Naive B cell (primary cell): ENCODE measurements at regions not wholly inside any gene's neighbourhood (a gene's known extent, or its start where the extent isn't known, plus 50 kb on each side); places are given as distances from the start of the nearest gene placed in this dataset.

Source experiments
- ATAC-seq, 2 donors: fragments of 150-1000 bp; cut with Tn5 transposase; 2 replicates each; pipeline ENCODE4 v1.10.0; 2021; ENCODE audit warnings: low read depth in 2 of 2, mild to moderate bottlenecking in 2 of 2, moderate library complexity in 2 of 2
- DNase-seq: peaks from one replicate; pipeline ENCODE4 v3.0.0; 2022
- H3K27ac Mint-ChIP-seq, 6 donors: one replicate each; pipeline ENCODE4 v1.8.0; 2020 to 2022; ENCODE audit warnings: mild to moderate bottlenecking in 6 of 6, mixed read lengths in 6 of 6, moderate library complexity in 5 of 6, inconsistent platforms in 2 of 6
- H3K27me3 Mint-ChIP-seq, 3 donors: one replicate each; pipeline ENCODE4 v1.8.0; 2021 to 2022; ENCODE audit warnings: mixed read lengths in 3 of 3, mild to moderate bottlenecking in 1 of 3
- H3K36me3 Mint-ChIP-seq, 2 donors: one replicate each; pipeline ENCODE4 v1.8.0; 2020 to 2022; ENCODE audit warnings: mixed read lengths in 2 of 2, inconsistent platforms in 1 of 2, mild to moderate bottlenecking in 1 of 2
- H3K4me1 Mint-ChIP-seq, 3 donors: one replicate each; pipeline ENCODE4 v1.8.0; 2020 to 2022; ENCODE audit warnings: mixed read lengths in 3 of 3, inconsistent platforms in 1 of 3, mild to moderate bottlenecking in 1 of 3, moderate library complexity in 1 of 3
- H3K4me3 Mint-ChIP-seq, 8 donors: one replicate each; pipeline ENCODE4 v1.8.0; 2020 to 2022; ENCODE audit warnings: mild to moderate bottlenecking in 8 of 8, mixed read lengths in 8 of 8, moderate library complexity in 8 of 8, inconsistent platforms in 2 of 8
- H3K9me3 Mint-ChIP-seq, 7 donors: one replicate each; pipeline ENCODE4 v1.8.0; 2020 to 2022; ENCODE audit warnings: mixed read lengths in 7 of 7, mild to moderate bottlenecking in 5 of 7, inconsistent platforms in 2 of 7, moderate library complexity in 1 of 7

DNA sequence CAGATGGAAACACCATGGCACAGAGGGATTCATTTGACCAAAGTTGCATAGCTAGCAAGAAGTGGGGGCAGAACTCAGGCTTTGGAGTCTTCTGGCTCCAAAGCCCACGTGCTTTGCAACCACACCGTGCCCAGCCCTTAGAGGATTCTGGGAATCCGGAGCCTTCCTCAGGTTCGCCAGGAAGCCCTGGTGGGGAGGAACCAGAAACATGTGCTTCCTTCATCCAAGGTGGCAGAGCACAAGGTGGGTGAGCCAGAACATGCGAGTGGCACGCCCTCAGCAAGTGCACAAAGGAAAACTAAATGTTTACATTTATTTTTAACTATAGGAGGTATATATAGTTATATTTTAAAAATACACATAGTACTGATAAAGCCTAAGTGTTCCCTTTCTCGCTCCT lies 151.9 kb upstream of the NECTIN1 start:
- Mint-ChIP-seq H3K9me3 (peaks cover 0 to 2% (median 0%) of the 10 kb centered on the region in 7 donors), H3K4me3 (no peak overlapping the region), H3K27ac (peak overlapping the region in 1 of 6 donors; percentile 31), H3K36me3 (no peaks in the 10 kb centered on the region), H3K27me3 (peaks cover 16 to 43% (median 20%) of the 10 kb centered on the region in 3 donors), H3K4me1 (no peaks in the 10 kb centered on the region)
- DNase-seq (no peak), ATAC-seq (no peak)

DNA sequence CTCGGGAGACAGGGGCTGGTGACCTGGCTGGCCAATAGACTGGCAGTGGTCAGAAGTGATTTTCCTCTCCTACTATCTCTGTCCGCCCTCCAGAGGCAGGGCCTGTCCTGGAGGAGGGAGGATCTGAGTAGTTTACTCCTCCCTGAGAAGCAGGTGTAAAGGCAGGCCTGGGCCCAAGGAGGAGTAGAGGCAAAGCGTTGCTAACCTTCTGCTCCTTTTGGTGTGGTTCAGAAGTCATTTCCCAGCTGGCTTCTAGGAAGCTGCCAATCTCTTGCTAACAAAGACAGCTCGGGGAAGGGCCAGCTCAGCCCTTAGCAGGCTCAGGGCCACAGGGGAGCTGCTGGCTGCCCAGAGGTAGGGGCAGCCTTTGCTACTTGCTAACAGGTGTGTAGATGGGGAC lies 151.1 kb upstream of the NECTIN1 start:
- Mint-ChIP-seq H3K36me3 (no peaks in the 10 kb centered on the region), H3K4me3 (no peak overlapping the region), H3K9me3 (peaks cover 0 to 2% (median 0%) of the 10 kb centered on the region in 7 donors), H3K27me3 (peaks cover 16 to 39% (median 17%) of the 10 kb centered on the region in 3 donors), H3K27ac (no peak overlapping the region), H3K4me1 (no peaks in the 10 kb centered on the region)
- DNase-seq: no peak
- ATAC-seq: no peak

DNA sequence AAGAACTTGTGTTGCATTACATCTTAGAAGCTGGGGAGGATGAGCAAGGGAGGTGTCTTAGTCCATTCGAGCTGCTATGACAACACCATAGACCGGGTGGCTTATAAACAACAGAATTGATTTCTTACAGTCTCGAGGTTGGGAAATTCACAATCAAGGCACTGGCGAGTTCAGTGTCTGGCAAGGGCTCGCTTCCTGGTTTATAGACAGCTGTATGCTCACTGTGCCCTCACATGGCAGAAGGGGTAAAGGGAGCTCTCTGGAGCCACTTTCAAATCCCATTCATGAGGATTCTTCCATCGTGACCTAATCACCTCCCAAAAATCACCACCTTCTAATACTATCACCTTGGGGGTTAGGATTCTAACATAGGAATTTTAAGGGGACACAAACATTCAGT lies 150.0 kb upstream of the NECTIN1 start:
- no peak overlapping the region for H3K27ac Mint-ChIP-seq
- H3K27me3 Mint-ChIP-seq: peaks cover 14 to 32% (median 21%) of the 10 kb centered on the region in 3 donors
- no peak for DNase-seq
- peaks cover 0 to 2% (median 0%) of the 10 kb centered on the region in 7 donors for H3K9me3 Mint-ChIP-seq
- H3K4me1 Mint-ChIP-seq: no peaks in the 10 kb centered on the region
- ATAC-seq: no peak
- H3K4me3 Mint-ChIP-seq: no peak overlapping the region
- no peaks in the 10 kb centered on the region for H3K36me3 Mint-ChIP-seq

DNA sequence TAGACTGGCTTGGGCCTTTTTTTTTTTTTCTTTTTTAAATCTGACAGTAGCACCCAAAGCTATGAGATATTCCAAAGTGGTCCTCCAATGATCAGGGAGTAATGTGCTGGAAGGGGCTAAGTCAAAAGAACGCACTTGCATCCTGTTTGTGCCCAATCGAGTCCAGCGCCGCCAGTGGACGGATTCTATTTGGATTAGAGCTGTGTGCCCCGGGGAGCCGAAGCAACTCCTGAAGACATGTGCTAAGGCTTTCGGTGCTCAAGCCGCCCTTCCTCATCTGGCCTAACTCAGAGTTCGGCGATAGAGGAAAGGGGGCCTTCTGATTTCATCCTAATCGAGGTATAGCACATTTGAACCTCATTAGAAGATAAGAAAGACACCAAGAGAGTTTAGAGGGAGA lies 147.8 kb upstream of the NECTIN1 start:
- H3K9me3 Mint-ChIP-seq: peaks cover 0 to 2% (median 0%) of the 10 kb centered on the region in 7 donors
- H3K27ac Mint-ChIP-seq: no peak overlapping the region
- no peak overlapping the region for H3K4me3 Mint-ChIP-seq
- no peaks in the 10 kb centered on the region for H3K36me3 Mint-ChIP-seq
- ATAC-seq (no peak), DNase-seq (no peak)
- no peaks in the 10 kb centered on the region for H3K4me1 Mint-ChIP-seq
- H3K27me3 Mint-ChIP-seq: peaks cover 14 to 33% (median 16%) of the 10 kb centered on the region in 3 donors

DNA sequence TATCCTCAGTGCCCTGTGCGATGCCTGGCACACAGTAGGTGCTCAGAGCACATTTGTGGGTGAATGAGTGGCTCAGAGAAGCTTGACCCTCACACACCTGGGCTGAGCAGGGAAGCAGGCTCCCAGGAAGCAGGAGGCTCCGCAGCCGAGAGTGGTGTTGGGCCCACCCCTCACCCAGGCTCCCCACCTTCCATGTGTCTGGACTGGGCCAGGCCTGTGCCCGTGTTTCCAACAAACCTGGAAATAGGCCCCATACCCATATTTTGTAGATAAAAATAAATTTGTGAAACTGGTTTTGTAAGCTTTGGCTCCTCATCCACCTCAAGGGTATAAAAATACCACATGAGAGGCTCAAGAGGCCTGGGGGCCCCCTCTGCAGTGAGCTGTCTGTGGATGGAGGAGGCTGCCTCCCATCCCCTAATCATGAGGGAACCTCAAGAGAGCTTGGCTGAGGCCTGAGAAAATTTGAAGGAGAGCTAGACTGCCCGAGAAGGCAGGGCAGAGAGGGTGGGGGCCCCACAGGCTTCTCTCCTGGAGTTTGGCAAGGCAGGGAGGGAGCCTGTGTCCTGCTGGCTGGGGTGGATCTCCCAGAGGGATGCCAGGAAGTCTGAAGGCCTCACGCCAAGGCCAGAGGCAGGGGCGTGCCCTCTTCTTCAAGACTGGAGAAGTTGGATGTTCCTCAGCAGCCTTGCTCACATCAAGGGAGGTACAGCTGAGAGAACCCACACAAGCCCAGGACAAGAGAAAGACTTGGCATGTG lies 147.0 kb upstream of the NECTIN1 start:
- no peaks in the 10 kb centered on the region for H3K36me3 Mint-ChIP-seq
- ATAC-seq: no peak

DNA sequence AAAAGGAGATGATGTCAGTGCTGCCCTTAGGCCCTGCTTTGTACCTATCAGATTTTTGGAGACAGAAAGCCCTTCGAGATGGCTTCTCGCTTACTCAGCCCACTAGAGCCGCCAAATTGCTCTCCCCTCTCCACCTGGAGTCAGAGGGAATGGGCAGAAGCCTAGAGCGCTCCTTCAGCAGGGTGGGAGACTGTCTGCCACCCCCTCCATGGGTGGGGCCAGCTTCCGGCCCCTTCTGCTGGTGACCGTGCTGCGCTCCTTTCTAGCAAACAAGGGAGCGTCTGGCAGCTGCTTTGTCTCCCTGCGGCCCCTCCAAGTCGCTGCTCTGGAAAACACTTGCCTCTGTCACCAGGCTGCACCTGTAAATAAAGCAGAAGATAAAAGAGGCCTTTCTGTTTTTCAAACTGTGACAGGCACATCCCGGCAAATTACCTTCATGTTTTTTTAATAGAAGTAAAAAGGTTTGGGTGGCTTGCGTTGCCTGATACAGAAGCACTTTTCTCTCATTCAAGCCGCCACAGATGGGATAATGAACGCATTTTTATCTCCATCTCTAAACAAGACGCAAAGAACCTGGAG lies 145.7 kb upstream of the NECTIN1 start:
- DNase-seq (no peak), ATAC-seq (no peak)
- no peak overlapping the region for H3K27ac Mint-ChIP-seq
- H3K4me1 Mint-ChIP-seq: no peaks in the 10 kb centered on the region
- H3K27me3 Mint-ChIP-seq: peaks cover 12 to 26% (median 12%) of the 10 kb centered on the region in 3 donors
- peaks cover 0 to 1% (median 0%) of the 10 kb centered on the region in 7 donors for H3K9me3 Mint-ChIP-seq
- H3K4me3 Mint-ChIP-seq: no peak overlapping the region
- no peaks in the 10 kb centered on the region for H3K36me3 Mint-ChIP-seq

More for the DNA sequence above, 147.0 kb upstream of the NECTIN1 start:
- no peak overlapping the region for H3K4me3 Mint-ChIP-seq
- no peak overlapping the region for H3K27ac Mint-ChIP-seq
- no peak for DNase-seq
- peaks cover 14 to 33% (median 16%) of the 10 kb centered on the region in 3 donors for H3K27me3 Mint-ChIP-seq
- H3K4me1 Mint-ChIP-seq: no peaks in the 10 kb centered on the region
- H3K9me3 Mint-ChIP-seq: peaks cover 0 to 2% (median 0%) of the 10 kb centered on the region in 7 donors

DNA sequence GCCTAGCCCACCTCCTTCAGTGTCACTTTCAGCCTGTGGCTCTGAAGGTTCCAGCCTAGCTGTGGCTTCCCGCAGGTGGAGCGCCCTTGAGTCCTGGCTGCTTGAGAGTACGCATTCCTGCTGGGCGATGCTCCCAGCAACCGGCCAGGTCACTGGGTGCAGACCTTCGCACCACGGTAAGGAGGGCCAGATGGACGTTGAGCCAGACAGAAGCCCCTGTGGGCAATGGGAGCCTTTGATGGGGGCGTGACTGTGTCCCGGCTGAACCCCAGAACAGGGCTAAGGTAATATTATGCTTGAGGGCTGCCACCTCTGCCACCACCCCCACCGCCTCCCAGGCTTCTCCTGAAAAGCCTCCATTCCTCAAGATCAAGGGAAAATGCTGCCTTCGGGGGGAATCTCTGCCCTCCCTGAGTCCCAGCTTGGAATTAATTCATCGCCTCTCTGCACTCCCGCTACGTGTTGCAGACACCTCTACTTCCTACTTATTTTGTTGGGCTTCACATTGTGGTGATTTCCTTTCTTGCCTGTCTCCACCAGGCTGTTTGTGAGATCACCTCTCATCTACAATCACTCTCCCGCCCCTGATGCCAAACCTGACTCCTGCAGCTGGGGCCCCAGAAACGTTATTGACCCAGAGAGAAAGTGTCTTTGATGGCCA lies 144.9 kb upstream of the NECTIN1 start:
- ATAC-seq (no peak), DNase-seq (no peak)
- H3K9me3 Mint-ChIP-seq: no peaks in the 10 kb centered on the region
- H3K27ac Mint-ChIP-seq: no peak overlapping the region
- H3K36me3 Mint-ChIP-seq: no peaks in the 10 kb centered on the region
- H3K27me3 Mint-ChIP-seq: peaks cover 8 to 17% (median 12%) of the 10 kb centered on the region in 3 donors
- no peak overlapping the region for H3K4me3 Mint-ChIP-seq
- no peaks in the 10 kb centered on the region for H3K4me1 Mint-ChIP-seq

DNA sequence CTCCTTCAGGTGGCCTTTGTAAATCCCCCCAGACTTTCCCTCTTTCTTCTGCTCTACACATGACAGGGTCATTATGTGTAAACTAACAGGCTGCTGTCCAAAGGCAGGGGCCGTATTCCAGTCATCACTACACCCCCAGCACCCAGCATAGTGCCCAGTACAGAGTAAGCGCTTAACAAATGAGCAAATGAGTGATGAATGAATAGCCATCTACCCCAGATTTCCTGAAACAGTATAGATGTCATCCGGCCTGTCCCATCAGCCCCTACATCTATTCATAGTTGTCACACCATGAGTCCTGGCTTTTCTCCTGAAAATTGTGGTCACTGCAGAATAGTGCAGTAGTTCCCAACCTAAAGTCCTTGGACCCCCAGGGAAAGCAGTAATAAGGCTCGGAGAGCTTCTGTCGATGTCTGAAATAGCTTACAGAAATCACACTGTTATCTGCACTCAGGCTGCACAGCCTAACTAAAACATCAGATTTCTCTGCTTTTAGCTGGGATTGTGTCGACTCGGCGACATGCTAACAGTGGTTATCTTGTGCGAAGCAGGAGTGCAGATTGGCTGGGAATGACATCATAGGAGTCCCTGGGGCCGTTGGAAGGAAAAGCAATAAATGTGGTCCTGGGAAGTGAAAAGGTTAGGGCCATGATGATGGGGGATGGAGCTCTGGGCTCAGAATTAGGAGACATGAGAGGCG lies 143.8 kb upstream of the NECTIN1 start:
- H3K4me1 Mint-ChIP-seq: no peaks in the 10 kb centered on the region
- H3K4me3 Mint-ChIP-seq: no peak overlapping the region
- H3K27ac Mint-ChIP-seq: no peak overlapping the region
- DNase-seq (no peak), ATAC-seq (no peak)
- H3K9me3 Mint-ChIP-seq: no peaks in the 10 kb centered on the region
- no peaks in the 10 kb centered on the region for H3K36me3 Mint-ChIP-seq
- peaks cover 8 to 15% (median 15%) of the 10 kb centered on the region in 3 donors for H3K27me3 Mint-ChIP-seq

DNA sequence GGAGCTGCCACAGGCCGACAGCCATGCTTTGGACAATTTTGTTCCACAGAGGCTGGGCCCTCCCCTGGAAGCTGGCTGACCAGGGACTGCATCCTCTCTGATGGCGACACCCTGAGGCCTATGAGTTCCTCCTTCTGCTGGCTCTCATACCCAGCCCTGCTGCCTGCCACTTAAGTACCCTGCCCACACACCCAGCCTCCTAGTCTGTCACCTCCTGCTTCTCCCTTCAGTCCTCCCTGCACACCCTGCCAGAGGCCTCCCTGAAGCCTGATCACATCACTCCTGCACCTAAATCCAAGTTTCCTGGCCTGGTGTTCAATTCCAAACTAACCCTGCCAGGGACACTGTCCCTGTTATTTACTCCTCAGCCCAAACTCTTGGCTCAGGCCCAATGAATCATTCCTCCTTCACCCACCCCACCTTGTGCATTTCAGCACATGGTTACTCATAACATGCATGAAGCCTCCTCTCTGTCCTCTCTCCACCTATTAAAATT lies 136.7 kb upstream of the NECTIN1 start:
- DNase-seq (no peak), ATAC-seq (no peak)
- H3K9me3 Mint-ChIP-seq: peaks cover 0 to 6% (median 0%) of the 10 kb centered on the region in 7 donors
- no peak overlapping the region for H3K27ac Mint-ChIP-seq
- H3K4me3 Mint-ChIP-seq: no peak overlapping the region
- peaks cover 12 to 30% (median 15%) of the 10 kb centered on the region in 3 donors for H3K27me3 Mint-ChIP-seq
- H3K36me3 Mint-ChIP-seq: no peaks in the 10 kb centered on the region
- H3K4me1 Mint-ChIP-seq: no peaks in the 10 kb centered on the region

DNA sequence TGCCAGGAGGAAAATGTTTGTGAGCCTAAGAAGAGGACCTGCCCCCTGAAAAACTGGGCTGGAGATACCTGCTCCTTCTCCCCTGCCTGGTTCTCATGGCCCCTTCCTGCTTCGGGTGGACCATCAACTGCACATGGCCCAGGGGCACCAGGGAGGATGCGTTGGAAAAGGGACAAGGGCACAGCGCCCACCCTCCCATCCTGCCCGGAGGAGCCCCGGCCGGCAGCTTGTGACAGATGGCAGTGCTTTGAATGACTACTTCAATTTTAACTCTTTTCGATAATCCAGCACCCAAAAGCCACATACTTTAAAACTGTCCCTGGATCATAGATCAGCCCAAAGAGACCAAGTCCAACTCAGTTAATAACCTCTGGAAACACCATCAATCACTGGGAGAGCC lies 135.8 kb upstream of the NECTIN1 start:
- H3K9me3 Mint-ChIP-seq: peaks cover 0 to 6% (median 0%) of the 10 kb centered on the region in 7 donors
- H3K27me3 Mint-ChIP-seq: peaks cover 15 to 38% (median 18%) of the 10 kb centered on the region in 3 donors
- H3K4me1 Mint-ChIP-seq: no peaks in the 10 kb centered on the region
- no peaks in the 10 kb centered on the region for H3K36me3 Mint-ChIP-seq
- ATAC-seq (no peak), DNase-seq (no peak)
- no peak overlapping the region for H3K4me3 Mint-ChIP-seq
- no peak overlapping the region for H3K27ac Mint-ChIP-seq

DNA sequence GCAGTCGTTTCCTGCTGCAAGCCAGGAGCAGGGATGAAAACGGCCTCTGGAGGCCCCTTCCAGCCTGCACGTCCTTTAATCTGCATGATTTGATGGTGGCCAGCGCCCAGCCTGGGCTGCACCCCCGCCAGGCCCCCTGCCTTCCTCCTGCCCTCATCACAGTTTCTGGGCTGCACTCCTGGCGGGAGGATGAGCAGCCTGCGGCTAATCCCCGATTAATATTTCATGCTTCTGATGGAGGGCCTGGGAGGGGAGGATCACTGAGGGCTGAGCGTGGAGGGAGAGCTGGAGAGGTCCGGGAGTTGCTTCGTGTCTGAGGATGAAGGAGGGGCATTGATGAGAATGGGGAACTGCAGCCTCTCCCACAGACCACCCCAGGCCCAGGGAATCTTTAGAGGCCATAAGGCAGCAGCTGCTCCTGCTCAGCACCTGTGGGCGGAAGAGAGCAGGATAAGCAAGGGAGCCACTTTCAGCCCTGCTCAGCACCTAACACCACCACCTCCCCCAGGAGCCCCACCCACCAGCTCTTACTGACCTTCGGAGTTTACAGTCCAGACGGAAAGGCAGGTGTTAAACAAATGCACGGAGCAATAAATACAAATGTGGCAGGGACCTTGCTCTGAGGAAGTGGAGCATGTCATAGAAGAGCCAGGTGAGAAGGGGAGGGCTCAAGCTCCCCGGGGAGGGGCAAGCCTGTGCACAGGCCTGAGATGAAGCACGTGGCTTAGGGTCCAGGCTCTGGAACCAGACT lies 135.0 kb upstream of the NECTIN1 start:
- DNase-seq (no peak), ATAC-seq (no peak)
- Mint-ChIP-seq H3K27ac (no peak overlapping the region), H3K4me3 (no peak overlapping the region), H3K27me3 (peaks cover 15 to 46% (median 24%) of the 10 kb centered on the region in 3 donors), H3K36me3 (no peaks in the 10 kb centered on the region), H3K4me1 (no peaks in the 10 kb centered on the region), H3K9me3 (peaks cover 0 to 6% (median 0%) of the 10 kb centered on the region in 7 donors)

DNA sequence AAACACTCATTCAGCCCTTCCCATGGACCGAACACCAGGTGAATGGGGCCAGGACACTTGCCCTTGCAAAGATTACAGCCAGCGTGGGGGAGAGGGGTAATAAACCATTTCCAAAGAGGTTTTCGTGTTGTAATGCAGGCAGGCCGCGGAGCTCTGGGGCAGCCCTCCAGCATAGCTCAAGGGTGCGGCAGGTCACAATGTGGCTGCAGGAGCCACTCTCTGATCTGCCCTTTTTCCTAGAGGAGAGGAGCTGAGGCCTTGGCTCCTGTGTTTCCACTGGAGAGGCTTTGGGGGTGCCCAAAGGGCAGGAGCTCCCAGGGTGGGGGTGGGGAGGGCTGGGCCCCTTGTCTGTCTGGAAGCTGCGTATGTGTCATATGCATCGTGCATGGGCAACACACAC lies 134.2 kb upstream of the NECTIN1 start:
- Mint-ChIP-seq H3K4me3 (no peak overlapping the region), H3K9me3 (peaks cover 0 to 6% (median 0%) of the 10 kb centered on the region in 7 donors), H3K27me3 (peaks cover 14 to 54% (median 32%) of the 10 kb centered on the region in 3 donors), H3K36me3 (no peaks in the 10 kb centered on the region), H3K4me1 (no peaks in the 10 kb centered on the region), H3K27ac (peak overlapping the region in 1 of 6 donors; percentile 23)
- no peak for DNase-seq
- no peak for ATAC-seq

DNA sequence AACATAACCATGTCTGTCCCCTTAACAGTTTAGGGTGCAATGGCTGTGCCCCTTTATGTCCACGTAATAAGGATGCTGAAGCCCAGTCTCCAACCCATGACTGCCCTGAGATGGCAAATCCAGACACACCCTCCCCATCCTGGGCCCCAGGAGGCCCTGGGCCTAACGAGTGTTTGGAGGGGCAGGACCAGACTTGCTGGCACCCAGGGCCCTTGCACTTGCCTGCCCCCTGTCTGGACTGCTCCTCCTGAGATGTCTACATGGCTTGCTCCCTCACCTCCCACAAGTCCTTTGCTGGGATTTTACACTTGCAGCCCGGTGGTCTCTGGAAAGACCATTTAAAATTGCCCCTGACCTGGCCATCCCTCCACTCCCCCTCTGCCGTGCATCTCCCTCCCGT lies 132.2 kb upstream of the NECTIN1 start:
- Mint-ChIP-seq H3K27me3 (peaks cover 16 to 66% (median 43%) of the 10 kb centered on the region in 3 donors), H3K4me1 (no peaks in the 10 kb centered on the region), H3K36me3 (no peaks in the 10 kb centered on the region), H3K9me3 (peaks cover 0 to 2% (median 0%) of the 10 kb centered on the region in 7 donors), H3K4me3 (no peak overlapping the region), H3K27ac (no peak overlapping the region)
- ATAC-seq (no peak), DNase-seq (no peak)
